Neuronal stem cell (in vitro differentiated cells): ENCODE measurements at regions not wholly inside any gene's neighbourhood (a gene's known extent, or its start where the extent isn't known, plus 50 kb on each side); places are given as distances from the start of the nearest gene placed in this dataset.

ENCODE experiments used
- DNase-seq: peaks from one replicate; pipeline ENCODE4 v3.0.0-alpha.2; 2013; ENCODE audit warnings: low spot score
- H2AFZ ChIP-seq: one replicate; pipeline ENCODE4 v1.6.1; 2013; ENCODE audit warnings: mild to moderate bottlenecking, low read length, inconsistent platforms
- H2AK5ac ChIP-seq: 2 replicates; pipeline ENCODE4 v1.6.1; 2013; ENCODE audit warnings: low read depth, mild to moderate bottlenecking, inconsistent platforms, low read length, moderate library complexity, mixed read lengths
- H2BK120ac ChIP-seq: 2 replicates; pipeline ENCODE4 v1.6.1; 2013; ENCODE audit warnings: low read depth, mild to moderate bottlenecking, inconsistent platforms, low read length, moderate library complexity, mixed read lengths
- H2BK12ac ChIP-seq: one replicate; pipeline ENCODE4 v1.6.1; 2013; ENCODE audit warnings: low read length, inconsistent platforms
- H2BK15ac ChIP-seq: 2 replicates; pipeline ENCODE4 v1.6.1; 2013; ENCODE audit warnings: mild to moderate bottlenecking, low read length, inconsistent platforms, mixed read lengths
- H2BK5ac ChIP-seq: one replicate; pipeline ENCODE4 v1.6.1; 2013; ENCODE audit warnings: inconsistent platforms, mild to moderate bottlenecking, low read length, moderate library complexity
- H3K14ac ChIP-seq: one replicate; pipeline ENCODE4 v1.6.1; 2013; ENCODE audit warnings: low read length, inconsistent platforms
- H3K18ac ChIP-seq: 2 replicates; pipeline ENCODE4 v1.6.1; 2013; ENCODE audit warnings: low read length, inconsistent platforms
- H3K23ac ChIP-seq: 2 replicates; pipeline ENCODE4 v1.6.1; 2013; ENCODE audit warnings: low read depth, mild to moderate bottlenecking, mixed read lengths, low read length, inconsistent platforms; ENCODE audit not compliant: poor library complexity
- H3K27ac ChIP-seq: replicated peaks from 3 replicates; pipeline ENCODE4 v1.5.1; 2013; ENCODE audit warnings: low read length, inconsistent platforms
- H3K27me3 ChIP-seq, 3 experiments: 2 replicates each; pipeline ENCODE4 v1.6.1; 2013; ENCODE audit warnings: low read length in 3 of 3, mild to moderate bottlenecking in 2 of 3, inconsistent platforms in 1 of 3, low read depth in 1 of 3, mixed read lengths in 1 of 3, moderate library complexity in 1 of 3; ENCODE audit not compliant: control insufficient read depth in 3 of 3, insufficient read depth in 3 of 3
- H3K36me3 ChIP-seq, 2 donors: replicated peaks in 1 of 2; 2 replicates each; pipeline ENCODE4 v1.6.1; 2013; ENCODE audit warnings: low read length in 2 of 2; ENCODE audit not compliant: control insufficient read depth in 2 of 2, insufficient read depth in 2 of 2
- H3K4ac ChIP-seq: 2 replicates; pipeline ENCODE4 v1.6.1; 2013; ENCODE audit warnings: inconsistent platforms, mild to moderate bottlenecking, low read length, moderate library complexity
- H3K4me1 ChIP-seq, 2 donors: 1 replicate in 1 of 2; 2 replicates in 1 of 2; pipeline ENCODE4 v1.6.1; 2013; ENCODE audit warnings: low read length in 2 of 2, low read depth in 1 of 2; ENCODE audit not compliant: control insufficient read depth in 2 of 2, insufficient read depth in 1 of 2
- H3K4me2 ChIP-seq: one replicate; pipeline ENCODE4 v1.6.1; 2013; ENCODE audit warnings: mild to moderate bottlenecking, low read length, inconsistent platforms; ENCODE audit not compliant: insufficient read depth, poor library complexity, severe bottlenecking
- H3K4me3 ChIP-seq, 2 donors: 2 replicates each; pipeline ENCODE4 v1.5.1; 2013; ENCODE audit warnings: low read length in 2 of 2, mild to moderate bottlenecking in 2 of 2, inconsistent platforms in 1 of 2, moderate library complexity in 1 of 2
- H3K79me1 ChIP-seq: one replicate; pipeline ENCODE4 v1.6.1; 2013; ENCODE audit warnings: low read depth, mild to moderate bottlenecking, inconsistent platforms, low read length, moderate library complexity
- H3K9ac ChIP-seq: one replicate; pipeline ENCODE4 v1.6.1; 2013; ENCODE audit warnings: mild to moderate bottlenecking, low read depth, low read length, inconsistent platforms; ENCODE audit not compliant: poor library complexity
- H3K9me3 ChIP-seq, 2 donors: replicated peaks in 1 of 2; 2 replicates each; pipeline versions ENCODE3 to v1.6.1; 2013; ENCODE audit warnings: low read length in 2 of 2, mild to moderate bottlenecking in 2 of 2, inconsistent platforms in 1 of 2, low read depth in 1 of 2, mixed read lengths in 1 of 2, moderate library complexity in 1 of 2; ENCODE audit not compliant: control insufficient read depth in 2 of 2, insufficient read depth in 1 of 2
- H4K8ac ChIP-seq: one replicate; pipeline ENCODE4 v1.6.1; 2013; ENCODE audit warnings: low read depth, mild to moderate bottlenecking, inconsistent platforms, low read length, moderate library complexity
- H4K91ac ChIP-seq: one replicate; pipeline ENCODE4 v1.6.1; 2013; ENCODE audit warnings: low read length, low read depth, mild to moderate bottlenecking, inconsistent platforms; ENCODE audit not compliant: poor library complexity
- WGBS, 2 donors: extraction: QIAGEN DNeasy Blood & Tissue Kit; methylation state at CpG; one replicate each; pipeline ENCODE4 v1.1.7; 2013; ENCODE audit warnings: missing lambda C conversion rate in 2 of 2, mixed read lengths in 1 of 2; ENCODE audit not compliant: insufficient read length in 2 of 2, insufficient replicate concordance in 1 of 2; ENCODE audit errors: extremely low coverage in 2 of 2; 5-methylcytosine and 5-hydroxymethylcytosine counted together

- Histone ChIP-seq H3K4ac (no peak overlapping the region), H2BK12ac (no peak overlapping the region), H3K9ac (no peak overlapping the region), H3K4me1 (peaks cover 9 to 13% of the 10 kb centered on the region in 2 donors), H3K27ac (no peak overlapping the region), H2AFZ (no peak overlapping the region), H3K4me3 (no peak overlapping the region), H3K79me1 (no peaks in the 10 kb centered on the region), H2AK5ac (no peak overlapping the region), H2BK5ac (no peak overlapping the region), H3K18ac (no peak overlapping the region), H4K8ac (no peak overlapping the region), H3K9me3 (peaks cover 2 to 9% of the 10 kb centered on the region in 2 donors), H3K4me2 (no peak overlapping the region), H2BK120ac (no peak overlapping the region), H3K14ac (no peak overlapping the region), H2BK15ac (no peak overlapping the region), H3K36me3 (no peaks in the 10 kb centered on the region), H4K91ac (no peak overlapping the region), H3K27me3 (no peaks in the 10 kb centered on the region), H3K23ac (no peak overlapping the region)
- no CpG with 5 or more reads among the region's 5 CpGs for WGBS, 2 donors
- DNase-seq: no peak
Observed at GRCh38 chr2:234628953-234629352, 132.1 kb upstream of the ARL4C start.

- H2BK5ac ChIP-seq: no peak overlapping the region
- no peak overlapping the region for H2AK5ac ChIP-seq
- H3K4me3 ChIP-seq: no peak overlapping the region
- no peak overlapping the region for H3K4ac ChIP-seq
- H3K4me2 ChIP-seq: no peak overlapping the region
- no peak overlapping the region for H2BK15ac ChIP-seq
- no peak for DNase-seq
- H3K18ac ChIP-seq: no peak overlapping the region
- no peak overlapping the region for H2AFZ ChIP-seq
- no peak overlapping the region for H2BK120ac ChIP-seq
- H3K14ac ChIP-seq: no peak overlapping the region
- H3K36me3 ChIP-seq: no peaks in the 10 kb centered on the region
- no peak overlapping the region for H3K23ac ChIP-seq
- H3K9me3 ChIP-seq: peaks cover 2 to 9% of the 10 kb centered on the region in 2 donors
- no peaks in the 10 kb centered on the region for H3K27me3 ChIP-seq
- WGBS, 2 donors: no CpG with 5 or more reads among the region's 2 CpGs
- no peak overlapping the region for H4K91ac ChIP-seq
- H4K8ac ChIP-seq: no peak overlapping the region
- H3K9ac ChIP-seq: no peak overlapping the region
- peaks cover 9 to 12% of the 10 kb centered on the region in 2 donors for H3K4me1 ChIP-seq
- H2BK12ac ChIP-seq: no peak overlapping the region
- H3K27ac ChIP-seq: no peak overlapping the region
- no peaks in the 10 kb centered on the region for H3K79me1 ChIP-seq
Observed at GRCh38 chr2:234627308-234627707, 130.4 kb upstream of the ARL4C start.

- no peak overlapping the region for H2BK120ac ChIP-seq
- no peak overlapping the region for H2BK5ac ChIP-seq
- no peak overlapping the region for H3K4me3 ChIP-seq
- H3K4me2 ChIP-seq: no peak overlapping the region
- H2BK12ac ChIP-seq: no peak overlapping the region
- no peak overlapping the region for H3K27ac ChIP-seq
- H3K18ac ChIP-seq: no peak overlapping the region
- peaks cover 6 to 9% of the 10 kb centered on the region in 2 donors for H3K4me1 ChIP-seq
- H2BK15ac ChIP-seq: no peak overlapping the region
- H4K91ac ChIP-seq: no peak overlapping the region
- no peak overlapping the region for H4K8ac ChIP-seq
- H3K4ac ChIP-seq: no peak overlapping the region
- H3K14ac ChIP-seq: no peak overlapping the region
- no peak overlapping the region for H2AK5ac ChIP-seq
- WGBS, 2 donors: no CpG with 5 or more reads among the region's 7 CpGs
- no peaks in the 10 kb centered on the region for H3K79me1 ChIP-seq
- no peak overlapping the region for H2AFZ ChIP-seq
- no peak overlapping the region for H3K9ac ChIP-seq
- peaks cover 2 to 9% of the 10 kb centered on the region in 2 donors for H3K9me3 ChIP-seq
- no peak for DNase-seq
- no peaks in the 10 kb centered on the region for H3K27me3 ChIP-seq
- no peaks in the 10 kb centered on the region for H3K36me3 ChIP-seq
- H3K23ac ChIP-seq: no peak overlapping the region
Observed at GRCh38 chr2:234626566-234627130, 129.8 kb upstream of the ARL4C start.

- H2AFZ ChIP-seq: no peak overlapping the region
- no peak overlapping the region for H3K9ac ChIP-seq
- H3K4me2 ChIP-seq: no peak overlapping the region
- no peak overlapping the region for H2BK12ac ChIP-seq
- peaks cover 4 to 5% of the 10 kb centered on the region in 2 donors for H3K4me1 ChIP-seq
- H3K4me3 ChIP-seq: no peak overlapping the region
- H3K18ac ChIP-seq: no peak overlapping the region
- peaks cover 2 to 9% of the 10 kb centered on the region in 2 donors for H3K9me3 ChIP-seq
- no peak overlapping the region for H3K23ac ChIP-seq
- no peak overlapping the region for H4K91ac ChIP-seq
- H3K79me1 ChIP-seq: no peaks in the 10 kb centered on the region
- H2BK5ac ChIP-seq: no peak overlapping the region
- no peaks in the 10 kb centered on the region for H3K27me3 ChIP-seq
- H2BK15ac ChIP-seq: no peak overlapping the region
- H2AK5ac ChIP-seq: no peak overlapping the region
- no peak overlapping the region for H3K14ac ChIP-seq
- H3K27ac ChIP-seq: no peak overlapping the region
- no peaks in the 10 kb centered on the region for H3K36me3 ChIP-seq
- no peak overlapping the region for H3K4ac ChIP-seq
- no peak overlapping the region for H2BK120ac ChIP-seq
- no CpG with 5 or more reads among the region's 4 CpGs for WGBS, 2 donors
- no peak for DNase-seq
- no peak overlapping the region for H4K8ac ChIP-seq
Observed at GRCh38 chr2:234625626-234626250, 128.9 kb upstream of the ARL4C start.
